K562 (cell line): ENCODE measurements at regions not wholly inside any gene's neighbourhood (a gene's known extent, or its start where the extent isn't known, plus 50 kb on each side); places are given as distances from the start of the nearest gene placed in this dataset.
A peak's percentile ranks its signal among the peaks of the same experiment; 100 is the strongest.
"Not testable (repeated sequence)": the region's sequence is repeated elsewhere in the genome, so short reads cannot be mapped to it uniquely, and the experiment has no call there.

Source experiments
- ATAC-seq: fragments of 200-7000 bp; cut with Tn5 transposase; 3 replicates; pipeline ENCODE4 v1.9.1; 2020; ENCODE audit warnings: moderate library complexity
- BruUV-seq: library from RNA; stranded (reverse); fragments of 400-500 nt; replicated peaks from 2 replicates; lab custom pipeline; 2021; lab: Mats Ljungman, UMichigan
- CTCF ChIA-PET: fragments of 300-600 bp; formaldehyde crosslinking; extraction: SDS; loops from one replicate; lab custom pipeline; 2021; ENCODE audit warnings: low intra/inter-chr PET ratio; lab: Yijun Ruan, JAX
- POLR2A ChIA-PET: fragments of 300-600, 350-650 bp; sonication (Branson Sonifier 250); formaldehyde crosslinking; extraction: SDS; loops from one replicate; lab custom pipeline; 2021; ENCODE audit warnings: antibody characterized with exemption, inconsistent platforms; lab: Yijun Ruan, JAX
- DNase-seq, 4 experiments: peaks; one replicate each; pipeline versions ENCODE4 v3.0.0 to v3.0.0-alpha.2; 2011 to 2018; ENCODE audit warnings: low spot score in 3 of 4, mixed read lengths in 3 of 4; ENCODE audit errors: extremely low read depth in 1 of 4
- FAIRE-seq: peaks from 2 replicates; lab custom pipeline; 2011; peaks lifted over from hg19 to GRCh38; lab: Jason Lieb, UNC
- H2AFZ ChIP-seq: 2 replicates; pipeline ENCODE4 v1.6.0; 2011; ENCODE audit warnings: low read depth, low read length, control low read depth, inconsistent platforms
- H3K27ac ChIP-seq: fragments of 200-600 bp; 3 replicates; pipeline ENCODE4 v1.8.0; 2011; ENCODE audit warnings: low read depth, mild to moderate bottlenecking, control low read depth, inconsistent platforms, low read length, moderate library complexity, mixed read lengths; ENCODE audit errors: extremely low read depth
- H3K27me3 ChIP-seq, 2 experiments: fragments of 300-600 bp in 1 of 2; 2 replicates in 1 of 2; 3 replicates in 1 of 2; pipeline versions ENCODE4 v1.6.0 to v1.8.0; 2011; ENCODE audit warnings: inconsistent platforms in 2 of 2, low read length in 2 of 2, mild to moderate bottlenecking in 1 of 2, mixed read lengths in 1 of 2, moderate library complexity in 1 of 2; ENCODE audit not compliant: control insufficient read depth in 2 of 2, insufficient read depth in 2 of 2
- H3K36me3 ChIP-seq: fragments of 300-600 bp; 3 replicates; pipeline ENCODE4 v1.8.0; 2011; ENCODE audit warnings: mild to moderate bottlenecking, low read length, inconsistent platforms; ENCODE audit not compliant: control insufficient read depth, insufficient read depth
- H3K4me1 ChIP-seq, 2 experiments: fragments of 200-600 bp in 1 of 2; replicated peaks in 1 of 2; 2 replicates in 1 of 2; 3 replicates in 1 of 2; pipeline versions ENCODE4 v1.5.1 to v1.8.0; 2011; ENCODE audit warnings: inconsistent platforms in 2 of 2, low read length in 2 of 2, mild to moderate bottlenecking in 1 of 2, mixed read lengths in 1 of 2, moderate library complexity in 1 of 2; ENCODE audit not compliant: control insufficient read depth in 2 of 2, insufficient read depth in 2 of 2
- H3K4me2 ChIP-seq: 2 replicates; pipeline ENCODE4 v1.6.1; 2011; ENCODE audit warnings: low read length, control low read depth, inconsistent platforms, mixed read lengths; ENCODE audit not compliant: insufficient read depth
- H3K4me3 ChIP-seq: fragments of 200-600 bp; sonication (generic), shearing (Covaris generic); 2 replicates; pipeline ENCODE4 v1.5.1; 2016; ENCODE audit warnings: control low read depth, inconsistent platforms
- H3K79me2 ChIP-seq: fragments of 200-600 bp; 3 replicates; pipeline ENCODE4 v1.8.0; 2011; ENCODE audit warnings: low read length, inconsistent platforms; ENCODE audit not compliant: control insufficient read depth, insufficient read depth
- H3K9ac ChIP-seq, 2 experiments: 2 replicates each; pipeline versions ENCODE4 v1.6.0 to v1.6.1; 2011; ENCODE audit warnings: low read depth in 2 of 2, low read length in 2 of 2, control low read depth in 1 of 2, inconsistent platforms in 1 of 2, mild to moderate bottlenecking in 1 of 2, mixed read lengths in 1 of 2; ENCODE audit not compliant: insufficient read depth in 1 of 2
- H3K9me1 ChIP-seq: one replicate; pipeline ENCODE4 v1.6.0; 2011; ENCODE audit warnings: inconsistent platforms, mild to moderate bottlenecking, low read length, moderate library complexity; ENCODE audit not compliant: control insufficient read depth, insufficient read depth
- H3K9me3 ChIP-seq: replicated peaks from 2 replicates; pipeline ENCODE4 v1.5.1; 2011; ENCODE audit warnings: low read depth, low read length, inconsistent platforms; ENCODE audit not compliant: control insufficient read depth, insufficient read depth
- H4K20me1 ChIP-seq: replicated peaks from 2 replicates; pipeline ENCODE4 v1.6.1; 2011; ENCODE audit warnings: low read length, inconsistent platforms, mixed read lengths; ENCODE audit not compliant: control insufficient read depth, insufficient read depth
- ARID1B ChIP-seq: fragments of 450-650 bp; IDR thresholded peaks from 2 replicates; pipeline ENCODE4 v1.6.1; 2016; ENCODE audit warnings: antibody characterized with exemption, mild to moderate bottlenecking, inconsistent platforms
- BRD4 ChIP-seq: fragments of 200-600 bp; sonication (generic); IDR thresholded peaks from 2 replicates; pipeline ENCODE4 v1.6.1; 2017; ENCODE audit warnings: inconsistent platforms
- CBFA2T2 ChIP-seq: fragments of 450-650 bp; conservative IDR thresholded peaks from 2 replicates; pipeline ENCODE4 v1.6.1; 2017; ENCODE audit warnings: mild to moderate bottlenecking
- CBFA2T3 ChIP-seq: fragments of 450-650 bp; IDR thresholded peaks from 2 replicates; pipeline ENCODE4 v1.6.1; 2017
- MAFF ChIP-seq: IDR thresholded peaks from 2 replicates; pipeline ENCODE4 v1.6.1; 2012; ENCODE audit warnings: low read length, improper control_type of control experiment
- TEAD4 ChIP-seq, 2 experiments: sonication (generic) in 1 of 2; formaldehyde crosslinking in 1 of 2; IDR thresholded peaks; 2 replicates each; pipeline versions ENCODE4 v1.6.1 to v1.8.0; 2012 to 2022; ENCODE audit warnings: borderline replicate concordance in 1 of 2, inconsistent platforms in 1 of 2, low read length in 1 of 2, mild to moderate bottlenecking in 1 of 2, missing genetic modification reagents in 1 of 2
- TSC22D4 ChIP-seq: fragments of 450-650 bp; IDR thresholded peaks from 2 replicates; pipeline ENCODE4 v1.6.1; 2016; ENCODE audit warnings: missing genetic modification characterization, missing biosample characterization, control low read depth
- WGBS: fragments of 100-300 bp; shearing (Covaris generic); methylation state at CpG from one replicate; pipeline ENCODE4 v1.1.6; 2016; ENCODE audit warnings: low coverage, mixed read lengths; ENCODE audit not compliant: insufficient coverage; ENCODE audit errors: missing lambda C conversion rate; 5-methylcytosine and 5-hydroxymethylcytosine counted together
- in situ Hi-C: fragments of 300-500 bp; cut with MboI; formaldehyde crosslinking; loops from 4 replicates; pipeline ENCODE4 v1.15.0; 2018; ENCODE audit warnings: inconsistent platforms, mixed read lengths
- intact Hi-C: fragments of 100-400 bp; cut with micrococcal nuclease; formaldehyde crosslinking; loops from 2 replicates; pipeline ENCODE4 v1.14.2; 2022
- TF ChIP-seq, protein P1 (sequence below): fragments of 450-650 bp; IDR thresholded peaks from 2 replicates; pipeline ENCODE4 v1.6.1; 2016; ENCODE audit warnings: low read depth, mild to moderate bottlenecking, moderate library complexity

DNA sequence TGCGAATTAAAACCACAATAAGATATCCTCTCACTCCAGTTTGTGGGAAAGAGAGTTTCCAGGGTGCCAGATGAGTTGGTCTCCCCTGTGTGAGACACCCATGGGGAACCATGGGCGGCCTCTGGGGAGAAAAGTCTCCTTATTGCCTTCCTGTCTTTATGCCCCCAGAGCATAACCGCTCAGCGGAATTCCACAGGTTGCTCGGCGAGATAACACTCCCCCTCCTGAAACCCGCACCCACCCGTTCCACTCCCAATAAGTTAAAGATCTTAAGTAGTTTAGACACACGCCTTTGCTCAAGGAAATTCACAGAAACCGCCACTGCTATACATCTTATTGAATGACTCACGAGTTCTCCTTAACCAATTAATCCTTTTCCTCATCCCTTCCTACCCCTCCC lies 1361.6 kb downstream of the CDH11 start:
- H3K27me3 ChIP-seq; FAIRE-seq; H3K36me3 ChIP-seq; H3K79me2 ChIP-seq; H4K20me1 ChIP-seq; BruUV-seq; in situ Hi-C loops; POLR2A ChIA-PET; CTCF ChIA-PET; H3K4me1 ChIP-seq; H2AFZ ChIP-seq; TF ChIP-seq TEAD4 (CRISPR knock-in tag; IDR thresholded peaks at IDR 0.05; ENCODE audit: borderline replicate concordance): not testable (repeated sequence)
- peak overlapping the region; percentile 44; the same call in 1 of the 3 replicates for H3K27ac ChIP-seq
- peak; percentile 69 for ATAC-seq
- peak in 2 of 4 experiments; percentile 23 to 59 for DNase-seq
- TF ChIP-seq, protein P1, sequence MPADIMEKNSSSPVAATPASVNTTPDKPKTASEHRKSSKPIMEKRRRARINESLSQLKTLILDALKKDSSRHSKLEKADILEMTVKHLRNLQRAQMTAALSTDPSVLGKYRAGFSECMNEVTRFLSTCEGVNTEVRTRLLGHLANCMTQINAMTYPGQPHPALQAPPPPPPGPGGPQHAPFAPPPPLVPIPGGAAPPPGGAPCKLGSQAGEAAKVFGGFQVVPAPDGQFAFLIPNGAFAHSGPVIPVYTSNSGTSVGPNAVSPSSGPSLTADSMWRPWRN: 0 out of 2 replicates have a peak, but pooled peaks have one; percentile 38
- TF ChIP-seq CBFA2T2 (0 out of 2 replicates have a peak, but pooled peaks have one; percentile 26), TEAD4 (IDR thresholded peaks at IDR 0.05; ENCODE audit: low read length) (peak; percentile 42), ARID1B (peak; percentile 48; the same call in 1 of the 2 replicates), CBFA2T3 (peak; percentile 58)
- TF ChIP-seq, all 486 proteins: peak for 5; not testable (repeated sequence) for 481
- H3K9ac ChIP-seq, intact Hi-C loops, H3K9me1 ChIP-seq, H3K9me3 ChIP-seq, H3K4me2 ChIP-seq, H3K4me3 ChIP-seq: not testable (repeated sequence)
- WGBS: 0% methylated on average over 11 of the region's 11 CpGs

DNA sequence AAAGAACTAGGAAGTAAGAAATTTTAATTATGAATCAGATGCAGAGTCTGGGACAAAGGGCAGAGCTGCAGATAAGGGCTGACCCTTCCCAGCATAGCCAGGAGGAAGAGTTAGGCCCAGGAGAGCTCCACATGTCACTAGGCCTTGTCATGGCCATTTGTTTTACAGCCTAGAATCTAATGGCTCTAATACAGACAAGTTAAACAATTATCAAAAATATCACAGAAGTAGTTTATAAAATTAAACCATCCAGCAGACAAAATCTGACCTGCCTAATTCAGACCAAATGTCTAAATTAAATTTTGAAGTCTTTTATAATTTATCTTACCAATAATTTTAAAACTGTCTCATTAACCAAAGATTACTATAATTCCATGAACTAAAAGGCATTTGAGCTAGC lies 1369.5 kb downstream of the CDH11 start:
- H3K9me3 ChIP-seq: no peaks in the 10 kb centered on the region
- intact Hi-C loops (no loop called here), in situ Hi-C loops (no loop called here)
- ChIA-PET CTCF (no interaction called here), POLR2A (no interaction called here)
- no TSS peak for BruUV-seq
- H3K79me2 ChIP-seq: no peaks in the 10 kb centered on the region
- FAIRE-seq: no peak
- no peaks in the 10 kb centered on the region for H4K20me1 ChIP-seq
- H3K4me1 ChIP-seq: no peaks in the 10 kb centered on the region; a peak in 1 of 5 replicates
- TF ChIP-seq BRD4 (no peak), TSC22D4 (tag) (no peak), MAFF (no peak)
- no peaks in the 10 kb centered on the region for H3K36me3 ChIP-seq
- no peaks in the 10 kb centered on the region for H3K9me1 ChIP-seq
- no peak overlapping the region for H3K4me2 ChIP-seq
- H3K27ac ChIP-seq: no peak overlapping the region
- H3K9ac ChIP-seq: no peak overlapping the region
- no peak overlapping the region for H2AFZ ChIP-seq
- DNase-seq: no peak
- ATAC-seq: no peak
- H3K27me3 ChIP-seq: no peaks in the 10 kb centered on the region
- H3K4me3 ChIP-seq: no peak overlapping the region
